ENCODE measurements at regions not wholly inside any gene's neighbourhood (a gene's known extent, or its start where the extent isn't known, plus 50 kb on each side); places are given as distances from the start of the nearest gene placed in this dataset.

GRCh38 chr11:10996678-10997077 lies 138.8 kb upstream of the ZBED5 start:
- TF ChIP-seq, protein P1, sequence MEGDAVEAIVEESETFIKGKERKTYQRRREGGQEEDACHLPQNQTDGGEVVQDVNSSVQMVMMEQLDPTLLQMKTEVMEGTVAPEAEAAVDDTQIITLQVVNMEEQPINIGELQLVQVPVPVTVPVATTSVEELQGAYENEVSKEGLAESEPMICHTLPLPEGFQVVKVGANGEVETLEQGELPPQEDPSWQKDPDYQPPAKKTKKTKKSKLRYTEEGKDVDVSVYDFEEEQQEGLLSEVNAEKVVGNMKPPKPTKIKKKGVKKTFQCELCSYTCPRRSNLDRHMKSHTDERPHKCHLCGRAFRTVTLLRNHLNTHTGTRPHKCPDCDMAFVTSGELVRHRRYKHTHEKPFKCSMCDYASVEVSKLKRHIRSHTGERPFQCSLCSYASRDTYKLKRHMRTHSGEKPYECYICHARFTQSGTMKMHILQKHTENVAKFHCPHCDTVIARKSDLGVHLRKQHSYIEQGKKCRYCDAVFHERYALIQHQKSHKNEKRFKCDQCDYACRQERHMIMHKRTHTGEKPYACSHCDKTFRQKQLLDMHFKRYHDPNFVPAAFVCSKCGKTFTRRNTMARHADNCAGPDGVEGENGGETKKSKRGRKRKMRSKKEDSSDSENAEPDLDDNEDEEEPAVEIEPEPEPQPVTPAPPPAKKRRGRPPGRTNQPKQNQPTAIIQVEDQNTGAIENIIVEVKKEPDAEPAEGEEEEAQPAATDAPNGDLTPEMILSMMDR (IDR thresholded peaks at IDR 0.05; ENCODE audit: low read depth, low read length), result no peak
- H3K4me1 ChIP-seq, result no peaks in the 10 kb centered on the region
- H3K4me3 ChIP-seq (ENCODE audit: low read depth, low read length), result no peak overlapping the region
- H3K9me3 ChIP-seq, result no peaks in the 10 kb centered on the region
- H3K27me3 ChIP-seq, result no peaks in the 10 kb centered on the region
- no peak for DNase-seq
- H3K36me3 ChIP-seq, result no peaks in the 10 kb centered on the region

DNA sequence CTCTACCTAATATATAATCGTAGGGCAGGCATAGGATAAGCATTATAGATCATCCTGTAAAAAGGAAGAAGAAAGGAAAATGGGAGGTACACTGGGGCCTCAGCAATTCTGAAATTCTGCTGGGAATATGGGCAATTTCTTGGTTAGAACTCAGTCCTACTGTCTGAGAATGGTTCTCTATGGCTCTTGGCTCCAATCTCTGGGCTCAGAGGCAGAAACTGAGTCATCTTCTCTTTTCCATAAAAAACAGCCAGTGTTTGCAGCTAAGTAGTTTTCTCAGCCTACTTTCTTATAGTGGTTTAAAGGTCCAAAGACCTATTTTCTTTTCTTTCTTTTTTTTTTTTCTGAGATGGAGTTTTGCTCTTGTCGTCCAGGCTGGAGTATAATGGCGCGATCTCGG lies 135.8 kb upstream of the ZBED5 start:
- DNase-seq, result no peak
- TF ChIP-seq, protein P1 (IDR thresholded peaks at IDR 0.05; ENCODE audit: low read depth, low read length), result no peak
- Histone ChIP-seq H3K9me3 (no peaks in the 10 kb centered on the region), H3K27me3 (no peaks in the 10 kb centered on the region), H3K4me1 (no peaks in the 10 kb centered on the region), H3K36me3 (no peaks in the 10 kb centered on the region), H3K4me3 (ENCODE audit: low read depth, low read length) (no peak overlapping the region)

DNA sequence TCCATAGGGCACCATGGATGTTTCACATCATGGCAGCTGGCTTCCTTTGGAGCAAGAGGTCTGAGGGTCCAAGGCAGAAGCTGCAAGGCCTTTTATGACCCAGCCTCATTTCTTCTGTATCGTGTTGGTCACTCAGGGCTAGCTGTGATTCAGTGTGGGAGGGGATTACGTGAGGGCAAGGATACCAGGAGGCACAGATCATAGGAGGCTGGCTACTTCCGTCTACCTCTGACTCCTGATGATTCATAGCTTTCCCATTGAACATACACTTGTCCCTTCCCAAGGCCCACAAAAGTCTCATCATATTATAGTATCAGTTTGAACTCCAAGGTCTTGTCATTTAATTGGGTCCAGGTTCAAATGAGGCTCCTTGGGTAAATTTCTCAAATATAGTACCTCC lies 135.3 kb upstream of the ZBED5 start:
- Histone ChIP-seq H3K36me3 (no peaks in the 10 kb centered on the region), H3K9me3 (no peaks in the 10 kb centered on the region), H3K4me3 (ENCODE audit: low read depth, low read length) (no peak overlapping the region), H3K27me3 (no peaks in the 10 kb centered on the region), H3K4me1 (no peaks in the 10 kb centered on the region)
- DNase-seq, result no peak
- TF ChIP-seq, protein P1 (IDR thresholded peaks at IDR 0.05; ENCODE audit: low read depth, low read length), result no peak

DNA sequence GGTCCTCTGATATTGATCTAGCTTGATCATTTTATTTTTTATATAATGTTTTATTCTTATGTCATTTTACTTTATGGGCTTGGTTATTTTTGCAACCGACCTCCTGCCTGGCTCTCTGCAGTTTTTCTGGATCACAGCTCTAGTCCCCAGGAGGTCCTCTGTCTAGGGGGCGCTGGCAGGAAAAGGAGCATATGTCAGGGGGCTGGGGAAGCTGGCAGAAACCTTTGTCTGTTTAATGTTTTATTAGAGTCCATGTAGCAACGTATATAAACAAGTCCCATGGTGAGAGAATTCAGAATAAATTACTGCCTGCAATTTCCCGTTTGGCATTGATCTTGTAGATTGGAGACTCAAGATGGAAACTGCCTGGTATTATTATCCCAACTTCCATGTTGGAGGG lies 133.5 kb upstream of the ZBED5 start:
- DNase-seq, result no peak
- Histone ChIP-seq H3K4me3 (ENCODE audit: low read depth, low read length) (no peak overlapping the region), H3K27me3 (no peaks in the 10 kb centered on the region), H3K36me3 (no peaks in the 10 kb centered on the region), H3K4me1 (no peaks in the 10 kb centered on the region), H3K9me3 (no peaks in the 10 kb centered on the region)
- TF ChIP-seq, protein P1 (IDR thresholded peaks at IDR 0.05; ENCODE audit: low read depth, low read length), result no peak

DNA sequence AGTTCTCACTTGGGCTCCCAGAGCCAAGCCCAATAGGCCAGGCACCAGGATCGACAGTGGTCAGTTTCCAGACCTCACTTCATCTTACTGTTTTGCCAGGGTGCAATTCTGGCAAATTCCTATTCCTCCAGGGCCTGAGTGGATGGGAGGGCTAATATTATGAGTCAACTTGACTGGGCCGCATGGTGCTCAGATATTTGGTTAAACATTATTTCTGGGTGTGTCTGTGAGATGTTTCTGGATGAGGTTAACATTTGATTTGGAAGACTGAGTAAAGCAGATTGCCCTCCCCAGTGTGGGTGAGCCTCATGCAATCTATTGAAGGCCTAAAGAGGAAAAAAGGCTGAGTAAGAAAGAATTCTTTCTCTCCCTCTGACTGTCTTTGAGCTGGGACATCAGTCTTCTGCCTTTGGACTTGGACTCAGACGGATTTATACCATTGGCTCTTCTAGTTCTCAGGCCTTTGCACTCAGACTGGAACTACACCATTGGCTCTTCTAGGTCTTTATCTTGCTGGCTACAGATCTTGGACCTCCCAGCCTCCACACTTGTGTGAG lies 132.9 kb upstream of the ZBED5 start:
- DNase-seq, result no peak
- Histone ChIP-seq H3K27me3 (no peaks in the 10 kb centered on the region), H3K9me3 (no peaks in the 10 kb centered on the region)

GRCh38 chr11:10990160-10990559 lies 132.3 kb upstream of the ZBED5 start:
- Histone ChIP-seq H3K36me3 (no peaks in the 10 kb centered on the region), H3K4me3 (ENCODE audit: low read depth, low read length) (no peak overlapping the region), H3K9me3 (no peaks in the 10 kb centered on the region), H3K4me1 (no peaks in the 10 kb centered on the region), H3K27me3 (no peaks in the 10 kb centered on the region)
- TF ChIP-seq, protein P1 (IDR thresholded peaks at IDR 0.05; ENCODE audit: low read depth, low read length), result no peak
- DNase-seq, result no peak

More for the DNA sequence above, 132.9 kb upstream of the ZBED5 start:
- no peak overlapping the region for H3K4me3 ChIP-seq (ENCODE audit: low read depth, low read length)
- no peaks in the 10 kb centered on the region for H3K4me1 ChIP-seq
- TF ChIP-seq, protein P1 (IDR thresholded peaks at IDR 0.05; ENCODE audit: low read depth, low read length), result no peak
- no peaks in the 10 kb centered on the region for H3K36me3 ChIP-seq
